ENCODE measurements at regions not wholly inside any gene's neighbourhood (a gene's known extent, or its start where the extent isn't known, plus 50 kb on each side); places are given as distances from the start of the nearest gene placed in this dataset.

GRCh38 chr1:99152132-99152531, 112.2 kb upstream of the PLPPR4 start:
- no peaks in the 10 kb centered on the region for H3K4me1 Mint-ChIP-seq (ENCODE audit: low read depth)
- H3K27me3 Mint-ChIP-seq (ENCODE audit: low read depth) = peaks cover 33% of the 10 kb centered on the region
- TF ChIP-seq, protein P1, sequence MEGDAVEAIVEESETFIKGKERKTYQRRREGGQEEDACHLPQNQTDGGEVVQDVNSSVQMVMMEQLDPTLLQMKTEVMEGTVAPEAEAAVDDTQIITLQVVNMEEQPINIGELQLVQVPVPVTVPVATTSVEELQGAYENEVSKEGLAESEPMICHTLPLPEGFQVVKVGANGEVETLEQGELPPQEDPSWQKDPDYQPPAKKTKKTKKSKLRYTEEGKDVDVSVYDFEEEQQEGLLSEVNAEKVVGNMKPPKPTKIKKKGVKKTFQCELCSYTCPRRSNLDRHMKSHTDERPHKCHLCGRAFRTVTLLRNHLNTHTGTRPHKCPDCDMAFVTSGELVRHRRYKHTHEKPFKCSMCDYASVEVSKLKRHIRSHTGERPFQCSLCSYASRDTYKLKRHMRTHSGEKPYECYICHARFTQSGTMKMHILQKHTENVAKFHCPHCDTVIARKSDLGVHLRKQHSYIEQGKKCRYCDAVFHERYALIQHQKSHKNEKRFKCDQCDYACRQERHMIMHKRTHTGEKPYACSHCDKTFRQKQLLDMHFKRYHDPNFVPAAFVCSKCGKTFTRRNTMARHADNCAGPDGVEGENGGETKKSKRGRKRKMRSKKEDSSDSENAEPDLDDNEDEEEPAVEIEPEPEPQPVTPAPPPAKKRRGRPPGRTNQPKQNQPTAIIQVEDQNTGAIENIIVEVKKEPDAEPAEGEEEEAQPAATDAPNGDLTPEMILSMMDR (IDR thresholded peaks at IDR 0.05) = no peak
- no peak overlapping the region for H3K4me3 Mint-ChIP-seq (ENCODE audit: unreplicated experiment)
- no peak overlapping the region for H3K27ac Mint-ChIP-seq (ENCODE audit: unreplicated experiment)
- no peak for DNase-seq (ENCODE audit: low spot score)
- H3K9me3 Mint-ChIP-seq (ENCODE audit: low read depth) = peaks cover 4% of the 10 kb centered on the region
- no peaks in the 10 kb centered on the region for H3K36me3 Mint-ChIP-seq (ENCODE audit: low read depth)

DNA sequence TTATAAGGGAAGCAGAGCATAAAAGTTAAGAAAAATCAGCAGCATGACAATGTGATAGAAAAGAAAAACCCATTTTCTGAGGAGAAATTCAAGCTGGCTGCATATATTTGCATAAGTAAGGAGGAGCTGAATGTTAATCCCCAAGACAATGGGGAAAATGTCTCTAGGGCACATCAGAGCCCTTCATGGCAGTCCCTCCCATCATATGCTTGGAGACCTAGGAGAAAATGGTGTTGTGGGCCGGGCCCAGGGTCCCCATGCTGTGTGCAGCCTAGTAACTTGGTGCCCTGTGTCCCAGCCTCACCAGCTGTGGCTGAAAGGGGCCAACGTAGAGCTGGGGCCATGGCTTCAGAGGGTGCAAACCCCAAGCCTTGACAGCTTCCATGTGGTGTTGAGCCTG, 100.6 kb upstream of the PLPPR4 start:
- Mint-ChIP-seq H3K4me3 (ENCODE audit: unreplicated experiment) (no peak overlapping the region), H3K36me3 (ENCODE audit: low read depth) (no peaks in the 10 kb centered on the region), H3K27ac (ENCODE audit: unreplicated experiment) (no peak overlapping the region), H3K27me3 (ENCODE audit: low read depth) (peaks cover 30% of the 10 kb centered on the region), H3K4me1 (ENCODE audit: low read depth) (no peaks in the 10 kb centered on the region), H3K9me3 (ENCODE audit: low read depth) (peaks cover 8% of the 10 kb centered on the region)
- TF ChIP-seq, protein P1 (IDR thresholded peaks at IDR 0.05) = no peak
- DNase-seq (ENCODE audit: low spot score) = no peak

DNA sequence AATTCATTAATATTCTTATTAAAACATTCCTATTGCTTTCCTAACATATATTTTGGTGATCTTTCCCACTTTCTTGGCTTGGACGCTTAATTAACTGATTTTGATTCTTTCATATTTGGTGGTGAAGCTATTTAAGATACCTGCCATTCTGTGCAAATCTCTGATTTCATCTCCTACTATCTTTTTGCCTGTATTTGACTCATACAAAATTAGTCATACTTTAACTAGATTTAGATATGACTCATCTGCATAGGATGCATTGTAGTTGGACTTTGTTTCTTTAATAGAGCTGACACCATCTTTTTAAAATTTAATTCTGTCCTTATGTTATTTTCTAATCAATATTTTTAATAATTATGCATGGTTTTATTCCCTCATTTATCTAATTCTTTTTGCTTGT, 93.8 kb upstream of the PLPPR4 start:
- TF ChIP-seq, protein P1 (IDR thresholded peaks at IDR 0.05) = no peak
- Mint-ChIP-seq H3K4me1 (ENCODE audit: low read depth) (no peaks in the 10 kb centered on the region), H3K27ac (ENCODE audit: unreplicated experiment) (no peak overlapping the region), H3K36me3 (ENCODE audit: low read depth) (no peaks in the 10 kb centered on the region), H3K4me3 (ENCODE audit: unreplicated experiment) (no peak overlapping the region), H3K27me3 (ENCODE audit: low read depth) (peaks cover 29% of the 10 kb centered on the region), H3K9me3 (ENCODE audit: low read depth) (no peaks in the 10 kb centered on the region)
- no peak for DNase-seq (ENCODE audit: low spot score)

DNA sequence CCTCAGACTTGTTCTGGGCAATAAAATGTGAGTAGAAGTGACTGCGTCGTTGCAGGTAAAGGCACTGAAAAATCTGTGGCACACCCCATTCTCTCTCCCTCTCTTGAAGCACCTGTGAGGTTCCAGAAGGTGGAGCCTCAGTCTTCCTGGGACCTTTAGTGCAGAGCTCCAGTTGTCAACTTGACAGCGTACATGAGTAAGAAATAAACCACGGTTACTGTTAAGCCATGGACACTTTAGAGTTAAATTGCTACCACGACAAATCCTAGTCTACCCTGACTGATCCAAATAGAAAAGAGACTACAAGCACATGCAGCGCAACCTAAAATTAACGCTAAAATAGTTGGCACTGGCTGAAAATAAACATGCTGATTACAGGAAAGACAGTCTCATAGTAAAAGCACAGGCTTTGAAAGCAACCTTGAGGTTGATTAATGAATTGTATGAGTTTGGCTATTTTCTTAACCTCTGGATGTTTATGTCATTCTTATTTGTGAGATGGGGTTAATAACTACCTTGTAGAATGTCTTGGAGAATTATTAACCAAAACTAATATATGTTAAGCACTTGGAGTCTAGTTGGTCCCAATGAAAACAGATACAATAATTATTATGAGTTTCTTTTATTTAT, 93.0 kb upstream of the PLPPR4 start:
- TF ChIP-seq, protein P1 (IDR thresholded peaks at IDR 0.05) = no peak
- no peaks in the 10 kb centered on the region for H3K36me3 Mint-ChIP-seq (ENCODE audit: low read depth)
- peaks cover 24% of the 10 kb centered on the region for H3K27me3 Mint-ChIP-seq (ENCODE audit: low read depth)
- no peak overlapping the region for H3K27ac Mint-ChIP-seq (ENCODE audit: unreplicated experiment)
- DNase-seq (ENCODE audit: low spot score) = no peak
- no peaks in the 10 kb centered on the region for H3K9me3 Mint-ChIP-seq (ENCODE audit: low read depth)
- H3K4me1 Mint-ChIP-seq (ENCODE audit: low read depth) = no peaks in the 10 kb centered on the region
- no peak overlapping the region for H3K4me3 Mint-ChIP-seq (ENCODE audit: unreplicated experiment)

GRCh38 chr1:99173282-99173681, 91.0 kb upstream of the PLPPR4 start:
- H3K36me3 Mint-ChIP-seq (ENCODE audit: low read depth) = no peaks in the 10 kb centered on the region
- no peak overlapping the region for H3K27ac Mint-ChIP-seq (ENCODE audit: unreplicated experiment)
- DNase-seq (ENCODE audit: low spot score) = no peak
- peaks cover 15% of the 10 kb centered on the region for H3K27me3 Mint-ChIP-seq (ENCODE audit: low read depth)
- no peaks in the 10 kb centered on the region for H3K4me1 Mint-ChIP-seq (ENCODE audit: low read depth)
- no peaks in the 10 kb centered on the region for H3K9me3 Mint-ChIP-seq (ENCODE audit: low read depth)
- TF ChIP-seq, protein P1 (IDR thresholded peaks at IDR 0.05) = no peak
- H3K4me3 Mint-ChIP-seq (ENCODE audit: unreplicated experiment) = no peak overlapping the region

Data from chondrocyte (in vitro differentiated cells).